SK-N-SH (cell line): ENCODE measurements at regions not wholly inside any gene's neighbourhood (a gene's known extent, or its start where the extent isn't known, plus 50 kb on each side); places are given as distances from the start of the nearest gene placed in this dataset.

ENCODE experiments used
- CTCF ChIP-seq: fragments of 200-600 bp; sonication (generic); IDR thresholded peaks from 2 replicates; pipeline ENCODE4 v1.6.1; 2017; ENCODE audit warnings: antibody characterized with exemption, mild to moderate bottlenecking, moderate library complexity
- EP300 ChIP-seq, 2 experiments: IDR thresholded peaks; 2 replicates each; pipeline versions ENCODE4 v1.4.0 to v1.6.1; 2012; ENCODE audit warnings: borderline replicate concordance in 1 of 2, low read depth in 1 of 2, low read length in 1 of 2
- GABPA ChIP-seq: IDR thresholded peaks from 2 replicates; pipeline ENCODE4 v1.4.0; 2012; ENCODE audit warnings: low read depth, mild to moderate bottlenecking
- POLR2AphosphoS5 ChIP-seq: IDR thresholded peaks from 2 replicates; pipeline ENCODE4 v1.6.1; 2012; ENCODE audit warnings: low read depth, low read length

GRCh38 chr3:21142031-21142430 lies 609.0 kb downstream of the ZNF385D start:
- TF ChIP-seq GABPA (no peak), CTCF (no peak), POLR2AphosphoS5 (no peak), EP300 (IDR thresholded peaks at IDR 0.05; ENCODE audit: borderline replicate concordance in 1 of 2, low read depth in 1 of 2, low read length in 1 of 2) (no peak)
